ENCODE measurements at regions not wholly inside any gene's neighbourhood (a gene's known extent, or its start where the extent isn't known, plus 50 kb on each side); places are given as distances from the start of the nearest gene placed in this dataset.

- Histone ChIP-seq H3K9me3 (no peaks in the 10 kb centered on the region), H3K27me3 (no peaks in the 10 kb centered on the region), H3K4me3 (no peak overlapping the region), H3K36me3 (no peaks in the 10 kb centered on the region), H3K4me1 (no peaks in the 10 kb centered on the region), H3K27ac (no peak overlapping the region)
- DNase-seq (ENCODE audit: low spot score): no peak
- TF ChIP-seq CTCF (IDR thresholded peaks at IDR 0.05): no peak
Observed at GRCh38 chrX:38974542-38974941, 173.3 kb downstream of the MID1IP1 start.

- H3K27me3 ChIP-seq: no peaks in the 10 kb centered on the region
- H3K36me3 ChIP-seq: no peaks in the 10 kb centered on the region
- no peak for TF ChIP-seq CTCF (IDR thresholded peaks at IDR 0.05)
- no peaks in the 10 kb centered on the region for H3K4me1 ChIP-seq
- no peaks in the 10 kb centered on the region for H3K9me3 ChIP-seq
- no peak overlapping the region for H3K27ac ChIP-seq
- DNase-seq (ENCODE audit: low spot score): no peak
- no peak overlapping the region for H3K4me3 ChIP-seq
Observed at GRCh38 chrX:38975368-38975942, 174.2 kb downstream of the MID1IP1 start.

GRCh38 chrX:38982370-38982769 is 181.1 kb downstream of the MID1IP1 start:
- no peak overlapping the region for H3K4me3 ChIP-seq
- no peaks in the 10 kb centered on the region for H3K9me3 ChIP-seq
- no peaks in the 10 kb centered on the region for H3K36me3 ChIP-seq
- no peak for TF ChIP-seq CTCF (IDR thresholded peaks at IDR 0.05)
- no peak overlapping the region for H3K27ac ChIP-seq
- no peak for DNase-seq (ENCODE audit: low spot score)
- no peaks in the 10 kb centered on the region for H3K4me1 ChIP-seq
- H3K27me3 ChIP-seq: no peaks in the 10 kb centered on the region

- Histone ChIP-seq H3K27me3 (no peaks in the 10 kb centered on the region), H3K4me3 (no peak overlapping the region), H3K9me3 (no peaks in the 10 kb centered on the region), H3K36me3 (no peaks in the 10 kb centered on the region), H3K4me1 (no peaks in the 10 kb centered on the region), H3K27ac (no peak overlapping the region)
- TF ChIP-seq CTCF (IDR thresholded peaks at IDR 0.05): no peak
- no peak for DNase-seq (ENCODE audit: low spot score)
Observed at GRCh38 chrX:38982843-38983242, 181.6 kb downstream of the MID1IP1 start.

GRCh38 chrX:38985375-38985774 is 184.1 kb downstream of the MID1IP1 start:
- no peak for DNase-seq (ENCODE audit: low spot score)
- H3K27ac ChIP-seq: no peak overlapping the region
- H3K4me1 ChIP-seq: no peaks in the 10 kb centered on the region
- H3K27me3 ChIP-seq: no peaks in the 10 kb centered on the region
- no peaks in the 10 kb centered on the region for H3K36me3 ChIP-seq
- no peaks in the 10 kb centered on the region for H3K9me3 ChIP-seq
- H3K4me3 ChIP-seq: no peak overlapping the region
- peak in 1 of 2 donors; percentile 34 for TF ChIP-seq CTCF (IDR thresholded peaks at IDR 0.05)

- Histone ChIP-seq H3K4me3 (no peak overlapping the region), H3K27ac (no peak overlapping the region), H3K27me3 (no peaks in the 10 kb centered on the region), H3K9me3 (no peaks in the 10 kb centered on the region), H3K36me3 (no peaks in the 10 kb centered on the region), H3K4me1 (no peaks in the 10 kb centered on the region)
- TF ChIP-seq CTCF (IDR thresholded peaks at IDR 0.05): no peak
- no peak for DNase-seq (ENCODE audit: low spot score)
Observed at GRCh38 chrX:38985945-38986344, 184.7 kb downstream of the MID1IP1 start.

Measured in right atrium auricular region (tissue), 2 donors.